HTR-8/SVneo (cell line): ENCODE measurements at regions not wholly inside any gene's neighbourhood (a gene's known extent, or its start where the extent isn't known, plus 50 kb on each side); places are given as distances from the start of the nearest gene placed in this dataset.

ENCODE experiments used
- DNase-seq: peaks from one replicate; pipeline ENCODE4 v3.0.0; 2011; ENCODE audit warnings: low spot score, mixed read lengths; ENCODE audit not compliant: insufficient read length
- FAIRE-seq: peaks from 2 replicates; lab custom pipeline; 2011; peaks lifted over from hg19 to GRCh38; lab: Jason Lieb, UNC

DNA sequence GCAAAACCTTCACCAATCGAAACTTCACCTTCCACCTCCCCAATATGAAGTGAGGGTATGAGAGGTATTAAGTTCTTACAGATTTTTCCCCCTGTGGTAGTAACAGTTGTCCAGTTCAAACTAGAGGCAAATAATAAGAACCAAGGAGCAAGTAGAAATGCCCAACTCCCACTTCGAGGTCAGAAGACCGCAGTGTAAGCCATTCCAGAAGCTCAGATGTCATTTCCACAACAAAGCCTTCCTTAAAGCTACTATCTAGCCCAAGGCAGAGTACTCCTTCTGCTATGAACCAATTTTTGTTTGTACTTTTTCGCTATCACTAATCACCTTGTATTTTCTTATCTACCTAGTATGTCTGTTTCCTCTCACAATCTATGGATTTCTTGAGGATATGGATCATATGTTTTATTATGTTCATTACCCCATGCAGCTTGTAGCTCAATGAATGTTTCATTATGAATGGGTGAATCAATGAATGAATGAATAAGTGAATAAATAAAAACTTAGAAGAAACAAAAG is 235.7 kb upstream of the KCNMB2 start:
- FAIRE-seq: no peak

GRCh38 chr3:178302966-178303930 is 233.0 kb upstream of the KCNMB2 start:
- FAIRE-seq (no peak), DNase-seq (no peak)

More for the DNA sequence above, 235.7 kb upstream of the KCNMB2 start:
- DNase-seq: no peak

GRCh38 chr3:178304758-178305467 is 231.3 kb upstream of the KCNMB2 start:
- no peak for FAIRE-seq

DNA sequence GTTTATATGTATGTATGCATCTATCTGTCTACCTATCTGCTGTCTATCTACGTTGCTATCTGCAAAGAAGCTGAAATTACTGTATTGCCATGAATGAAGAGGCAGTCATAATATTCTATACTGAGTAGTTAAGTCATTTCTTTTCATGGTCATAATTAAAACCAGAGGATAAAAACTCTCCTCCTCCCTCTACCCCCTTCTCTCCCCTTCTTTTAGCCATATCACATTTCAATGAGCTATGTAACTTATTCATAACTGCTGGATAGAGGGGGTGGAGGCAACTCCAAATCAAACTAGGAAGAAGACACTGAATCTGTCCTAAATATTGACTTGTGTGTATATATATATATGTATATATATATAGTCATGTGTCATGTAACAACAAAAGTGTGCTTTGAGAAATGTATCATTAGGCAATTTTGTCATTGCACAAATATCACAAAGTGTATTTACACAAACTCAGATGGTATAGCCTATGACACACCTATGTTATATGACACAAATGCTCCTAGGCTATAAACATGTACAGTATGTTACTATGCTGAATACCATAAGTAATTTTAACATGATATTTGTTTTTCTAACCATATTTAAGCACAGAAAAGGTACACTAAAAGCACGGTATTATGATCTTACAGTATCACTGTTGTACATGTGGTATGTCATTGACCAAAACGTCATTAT is 229.7 kb upstream of the KCNMB2 start:
- no peak for DNase-seq
- FAIRE-seq: no peak

More at GRCh38 chr3:178304758-178305467, 231.3 kb upstream of the KCNMB2 start:
- DNase-seq: peak; percentile 27

DNA sequence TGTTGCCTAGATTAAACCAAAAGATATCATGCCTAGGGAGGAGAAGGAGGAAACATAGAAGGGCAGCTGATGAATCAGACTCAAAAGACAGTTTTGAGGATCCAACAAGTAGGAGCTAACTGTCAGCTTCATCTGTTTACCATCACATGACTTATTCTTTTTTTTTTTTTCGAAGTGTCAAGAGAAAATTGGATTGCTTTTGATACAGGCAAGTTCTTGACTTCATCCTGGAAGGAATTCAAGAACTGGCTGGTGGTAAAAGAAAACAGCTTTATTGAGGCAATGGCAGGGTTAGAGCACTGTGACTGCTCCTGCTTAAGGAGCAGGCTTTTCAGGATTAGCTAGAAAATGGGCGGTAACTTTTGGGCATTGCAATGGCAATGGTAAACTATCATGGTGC is 227.5 kb upstream of the KCNMB2 start:
- DNase-seq (peak; percentile 10), FAIRE-seq (no peak)

GRCh38 chr3:178310949-178311348 is 225.3 kb upstream of the KCNMB2 start:
- DNase-seq (no peak), FAIRE-seq (no peak)

DNA sequence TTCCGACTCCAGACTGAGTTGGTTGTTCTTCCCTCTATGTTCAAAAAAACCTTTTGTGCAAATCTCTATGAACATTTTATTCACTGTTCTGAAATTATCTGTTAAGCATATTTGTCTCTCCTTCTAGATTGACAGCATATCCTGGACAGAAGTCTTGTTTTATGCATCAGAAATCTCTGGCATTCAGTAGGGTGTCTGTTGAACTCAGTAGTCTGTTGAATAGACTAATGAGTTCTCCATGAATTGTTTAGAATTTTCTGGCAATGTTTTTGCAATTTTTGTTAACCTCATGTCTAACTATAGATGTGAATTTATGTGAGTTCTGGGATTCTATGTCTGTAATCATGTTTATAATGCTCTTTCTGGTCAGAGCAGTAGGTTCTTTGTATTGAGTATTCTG is 222.5 kb upstream of the KCNMB2 start:
- no peak for FAIRE-seq
- no peak for DNase-seq

DNA sequence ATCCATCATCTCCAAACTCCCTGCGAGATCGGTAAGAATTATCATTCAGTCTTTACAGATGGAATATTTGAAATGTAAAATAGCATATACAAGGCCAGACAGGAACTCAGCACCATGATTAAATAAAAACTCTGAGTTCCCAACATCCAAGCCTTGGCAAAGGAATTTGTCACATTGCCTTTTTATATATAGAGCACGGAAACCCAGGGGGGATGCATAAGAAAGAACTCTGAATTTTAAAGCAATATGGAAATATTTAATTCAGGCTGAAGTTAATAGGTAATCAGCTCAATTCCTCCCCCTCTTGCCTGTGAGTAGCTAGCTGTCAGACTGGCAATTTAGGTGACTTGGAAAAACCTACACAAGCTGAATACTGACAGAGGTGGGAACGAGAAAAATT is 217.9 kb upstream of the KCNMB2 start:
- DNase-seq (no peak), FAIRE-seq (no peak)

DNA sequence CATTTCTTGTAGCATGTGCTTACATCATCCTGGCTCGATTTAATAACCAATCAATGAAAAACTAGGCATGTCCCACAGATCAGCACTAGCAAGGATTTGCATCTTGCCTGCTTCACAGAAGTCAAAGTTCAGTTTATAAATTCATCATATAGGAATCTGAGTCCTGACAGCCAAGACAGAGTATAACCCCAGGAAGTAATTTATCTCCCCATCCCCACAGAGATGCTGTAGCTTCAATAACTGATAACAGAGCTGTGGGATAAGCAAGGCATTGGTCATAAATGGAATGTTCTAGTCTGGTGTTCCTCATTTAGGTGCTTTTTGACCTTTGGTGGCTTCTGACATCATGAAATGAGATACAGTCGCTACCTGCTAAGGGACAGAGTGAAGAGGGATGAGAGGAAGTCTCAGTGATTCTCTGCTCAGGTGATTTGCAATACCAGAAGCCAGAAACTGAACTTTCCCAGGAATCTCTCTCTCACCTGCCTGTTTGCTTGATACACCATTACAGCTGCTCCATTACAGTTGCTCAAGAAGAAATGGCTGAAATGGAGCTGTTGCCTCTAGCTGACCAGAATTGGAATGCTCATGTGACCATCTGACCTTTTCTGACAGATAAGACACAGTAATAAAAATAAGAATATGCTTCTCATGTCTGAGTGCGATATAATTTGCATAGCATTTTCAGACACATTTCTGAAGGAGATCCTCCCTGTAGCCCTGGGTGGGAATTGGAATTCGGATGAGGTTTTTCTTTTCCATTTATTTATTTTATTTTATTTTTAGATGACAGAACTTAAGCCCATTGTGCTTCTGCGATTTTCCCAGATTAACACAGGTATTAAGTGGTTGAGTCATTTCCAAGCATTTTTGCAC is 217.1 kb upstream of the KCNMB2 start:
- no peak for FAIRE-seq
- DNase-seq: no peak

DNA sequence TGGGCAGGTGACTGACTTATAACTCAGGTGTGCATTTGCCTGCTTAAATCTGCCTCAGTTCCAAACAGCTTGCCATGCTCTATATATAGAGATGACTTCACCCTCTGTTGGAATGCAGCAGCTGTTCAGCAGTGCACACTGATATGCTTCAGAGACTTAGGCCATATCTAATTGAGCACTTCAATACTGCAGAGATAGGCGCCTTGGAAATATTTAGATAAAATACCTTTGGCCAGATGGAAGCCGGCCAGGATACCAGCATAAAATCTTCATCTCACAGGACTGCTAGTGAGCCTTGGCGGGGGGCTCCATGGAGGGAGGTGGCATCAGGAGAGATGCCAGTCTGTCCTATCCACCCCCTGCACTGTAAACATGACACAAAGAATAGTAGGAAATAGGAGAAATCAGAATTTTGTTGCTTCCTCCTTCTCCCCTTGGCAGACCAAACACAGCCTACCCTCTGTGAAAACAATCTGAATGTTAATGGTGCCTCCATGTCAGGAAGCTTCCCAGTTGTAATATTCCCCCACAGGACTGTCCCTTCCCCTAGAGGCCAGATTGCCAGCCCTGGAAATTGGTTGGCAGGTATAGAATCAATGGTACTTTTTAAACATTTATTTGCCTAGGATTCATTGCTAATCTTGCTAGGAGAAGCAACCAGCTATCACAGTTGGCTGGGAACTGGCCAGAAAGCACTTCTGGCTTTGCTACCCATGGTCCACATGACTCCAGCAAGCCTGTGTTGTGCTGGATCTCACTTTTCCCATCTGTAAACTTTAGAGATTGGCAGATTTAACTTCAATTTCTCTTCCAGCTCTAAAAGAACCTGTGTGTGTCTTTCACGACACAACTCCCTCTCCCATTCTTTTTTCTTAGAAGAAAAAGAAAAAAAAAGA is 215.5 kb upstream of the KCNMB2 start:
- FAIRE-seq (no peak), DNase-seq (no peak)

GRCh38 chr3:178324356-178324755 is 211.9 kb upstream of the KCNMB2 start:
- FAIRE-seq: no peak
- DNase-seq: no peak

DNA sequence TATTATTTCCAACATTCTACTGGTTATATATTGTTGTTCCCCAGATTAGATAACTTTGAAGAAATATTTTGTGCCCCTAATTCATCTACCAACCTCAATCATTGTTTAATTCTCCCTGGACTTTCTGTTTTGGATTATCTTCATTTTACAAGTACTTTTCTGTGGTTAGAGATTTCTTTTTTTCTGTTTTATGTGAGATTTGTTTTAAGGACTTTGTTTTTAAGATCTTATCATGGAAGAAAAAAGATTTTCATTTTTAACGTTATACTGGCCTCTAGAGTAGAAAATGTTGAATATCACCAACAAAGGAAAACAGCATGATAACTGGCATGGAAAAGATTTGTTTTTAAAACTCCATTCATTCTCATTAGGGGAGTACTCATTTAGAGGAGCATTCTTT is 210.9 kb upstream of the KCNMB2 start:
- no peak for FAIRE-seq
- DNase-seq: no peak

GRCh38 chr3:178329936-178330335 is 206.3 kb upstream of the KCNMB2 start:
- DNase-seq (no peak), FAIRE-seq (no peak)

GRCh38 chr3:178334239-178334638 is 202.0 kb upstream of the KCNMB2 start:
- FAIRE-seq (peak; percentile 58), DNase-seq (no peak)

GRCh38 chr3:178336336-178336735 is 199.9 kb upstream of the KCNMB2 start:
- FAIRE-seq: no peak

GRCh38 chr3:178340506-178340905 is 195.7 kb upstream of the KCNMB2 start:
- DNase-seq: no peak
- FAIRE-seq: no peak

More at GRCh38 chr3:178336336-178336735, 199.9 kb upstream of the KCNMB2 start:
- no peak for DNase-seq

DNA sequence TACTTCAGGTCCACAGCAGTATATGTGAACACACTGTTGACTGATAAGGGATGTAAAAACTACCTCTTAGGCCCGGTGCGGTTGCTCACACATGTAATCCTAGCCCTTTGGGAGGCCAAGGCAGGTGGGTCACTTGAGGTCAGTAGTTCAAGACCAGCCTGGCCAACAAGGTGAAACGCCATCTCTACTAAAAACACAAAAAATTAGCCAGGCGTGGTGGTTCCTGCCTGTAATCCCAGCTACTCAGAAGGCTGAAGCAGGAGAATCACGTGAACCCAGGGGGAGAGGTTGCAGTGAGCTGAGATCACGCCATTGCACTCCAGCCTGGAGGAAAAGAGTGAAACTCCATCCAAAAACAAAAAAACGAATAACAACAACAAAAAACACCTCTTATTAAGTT is 194.6 kb upstream of the KCNMB2 start:
- no peak for DNase-seq
- FAIRE-seq: no peak

- no peak for DNase-seq
- FAIRE-seq: no peak
Measured at GRCh38 chr3:178342111-178342510, 194.1 kb upstream of the KCNMB2 start.
